ENCODE measurements at regions not wholly inside any gene's neighbourhood (a gene's known extent, or its start where the extent isn't known, plus 50 kb on each side); places are given as distances from the start of the nearest gene placed in this dataset.

GRCh38 chr3:152646004-152646403, 188.9 kb upstream of the P2RY1 start:
- TF ChIP-seq, protein P1, sequence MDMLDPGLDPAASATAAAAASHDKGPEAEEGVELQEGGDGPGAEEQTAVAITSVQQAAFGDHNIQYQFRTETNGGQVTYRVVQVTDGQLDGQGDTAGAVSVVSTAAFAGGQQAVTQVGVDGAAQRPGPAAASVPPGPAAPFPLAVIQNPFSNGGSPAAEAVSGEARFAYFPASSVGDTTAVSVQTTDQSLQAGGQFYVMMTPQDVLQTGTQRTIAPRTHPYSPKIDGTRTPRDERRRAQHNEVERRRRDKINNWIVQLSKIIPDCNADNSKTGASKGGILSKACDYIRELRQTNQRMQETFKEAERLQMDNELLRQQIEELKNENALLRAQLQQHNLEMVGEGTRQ (IDR thresholded peaks at IDR 0.05) = no peak
- TF ChIP-seq, protein P2, sequence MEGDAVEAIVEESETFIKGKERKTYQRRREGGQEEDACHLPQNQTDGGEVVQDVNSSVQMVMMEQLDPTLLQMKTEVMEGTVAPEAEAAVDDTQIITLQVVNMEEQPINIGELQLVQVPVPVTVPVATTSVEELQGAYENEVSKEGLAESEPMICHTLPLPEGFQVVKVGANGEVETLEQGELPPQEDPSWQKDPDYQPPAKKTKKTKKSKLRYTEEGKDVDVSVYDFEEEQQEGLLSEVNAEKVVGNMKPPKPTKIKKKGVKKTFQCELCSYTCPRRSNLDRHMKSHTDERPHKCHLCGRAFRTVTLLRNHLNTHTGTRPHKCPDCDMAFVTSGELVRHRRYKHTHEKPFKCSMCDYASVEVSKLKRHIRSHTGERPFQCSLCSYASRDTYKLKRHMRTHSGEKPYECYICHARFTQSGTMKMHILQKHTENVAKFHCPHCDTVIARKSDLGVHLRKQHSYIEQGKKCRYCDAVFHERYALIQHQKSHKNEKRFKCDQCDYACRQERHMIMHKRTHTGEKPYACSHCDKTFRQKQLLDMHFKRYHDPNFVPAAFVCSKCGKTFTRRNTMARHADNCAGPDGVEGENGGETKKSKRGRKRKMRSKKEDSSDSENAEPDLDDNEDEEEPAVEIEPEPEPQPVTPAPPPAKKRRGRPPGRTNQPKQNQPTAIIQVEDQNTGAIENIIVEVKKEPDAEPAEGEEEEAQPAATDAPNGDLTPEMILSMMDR (IDR thresholded peaks at IDR 0.05) = no peak
- no peak for TF ChIP-seq ELK1 (IDR thresholded peaks at IDR 0.05; ENCODE audit: low read depth, low read length)
- no peak for TF ChIP-seq SMC3 (IDR thresholded peaks at IDR 0.05)
- TF ChIP-seq POLR2A (IDR thresholded peaks at IDR 0.05; ENCODE audit: low read length) = no peak
- TF ChIP-seq RAD21 (conservative IDR thresholded peaks at IDR 0.05 in 1 of 2, IDR thresholded peaks at IDR 0.05 in 1 of 2) = no peak
- no peak for TF ChIP-seq RFX5 (IDR thresholded peaks at IDR 0.05)
- no peak for TF ChIP-seq CEBPB (IDR thresholded peaks at IDR 0.05)
- no peak for TF ChIP-seq MAZ (IDR thresholded peaks at IDR 0.05; ENCODE audit: borderline replicate concordance, low read depth, low read length)
- no peak for TF ChIP-seq RCOR1 (IDR thresholded peaks at IDR 0.05; ENCODE audit: low read depth, low read length)

All from A549 (cell line).